Nucleus accumbens (tissue), 56 donors: ENCODE measurements at regions not wholly inside any gene's neighbourhood (a gene's known extent, or its start where the extent isn't known, plus 50 kb on each side); places are given as distances from the start of the nearest gene placed in this dataset.
"Not testable (repeated sequence)": the region's sequence is repeated elsewhere in the genome, so short reads cannot be mapped to it uniquely, and the experiment has no call there.

Source experiments
- DNase-seq, 56 donors: peaks; one replicate each; lab custom pipeline; 2025; lab: John Stamatoyannopoulos, UW

DNA sequence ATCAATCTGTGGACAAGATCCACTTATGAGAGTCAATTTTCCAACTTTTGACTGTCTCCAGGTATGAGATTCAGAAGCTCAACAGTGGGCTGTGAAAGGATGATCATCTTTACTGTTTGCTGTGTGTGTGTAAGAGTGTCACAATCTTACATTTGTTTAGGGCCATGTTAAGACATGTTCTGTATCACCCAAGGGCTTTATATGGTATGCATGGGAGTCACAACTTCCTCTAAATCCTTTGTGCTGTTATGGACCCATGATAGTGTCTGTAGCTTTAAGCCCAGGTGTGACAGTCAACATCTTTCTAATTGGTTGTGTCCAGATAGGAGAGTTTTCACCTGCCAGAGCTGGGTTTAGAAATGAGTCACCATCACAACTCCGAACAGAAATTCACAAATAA lies 70.2 kb downstream of the ZNF726 start:
- not testable (repeated sequence) for DNase-seq

DNA sequence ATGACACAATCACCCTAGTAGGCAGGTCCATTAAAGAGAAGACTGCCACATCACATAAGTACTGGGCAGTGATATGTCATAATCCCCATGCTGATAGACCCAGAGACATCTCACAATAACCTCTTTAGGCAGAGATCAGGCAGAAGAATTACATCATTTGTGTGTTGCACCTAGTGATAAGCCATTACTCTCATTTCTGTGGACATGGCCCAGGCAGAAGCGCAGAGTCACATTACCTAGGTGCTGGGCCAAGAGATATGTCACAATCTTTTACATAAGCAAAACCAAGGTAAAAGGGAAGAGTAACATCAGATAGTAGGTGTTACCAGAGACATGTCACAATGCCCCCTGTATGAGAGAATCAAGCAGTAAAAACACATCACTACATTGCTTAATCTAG lies 71.9 kb downstream of the ZNF726 start:
- no peak for DNase-seq

- DNase-seq = peak in 1 of 56 donors; percentile 34
Measured at GRCh38 chr19:23991170-23991569, 76.5 kb downstream of the ZNF726 start.

GRCh38 chr19:23992348-23992747 lies 77.7 kb downstream of the ZNF726 start:
- DNase-seq = no peak

GRCh38 chr19:23993440-23993839 lies 78.8 kb downstream of the ZNF726 start:
- no peak for DNase-seq

GRCh38 chr19:23996549-23996948 lies 81.9 kb downstream of the ZNF726 start:
- no peak for DNase-seq

DNA sequence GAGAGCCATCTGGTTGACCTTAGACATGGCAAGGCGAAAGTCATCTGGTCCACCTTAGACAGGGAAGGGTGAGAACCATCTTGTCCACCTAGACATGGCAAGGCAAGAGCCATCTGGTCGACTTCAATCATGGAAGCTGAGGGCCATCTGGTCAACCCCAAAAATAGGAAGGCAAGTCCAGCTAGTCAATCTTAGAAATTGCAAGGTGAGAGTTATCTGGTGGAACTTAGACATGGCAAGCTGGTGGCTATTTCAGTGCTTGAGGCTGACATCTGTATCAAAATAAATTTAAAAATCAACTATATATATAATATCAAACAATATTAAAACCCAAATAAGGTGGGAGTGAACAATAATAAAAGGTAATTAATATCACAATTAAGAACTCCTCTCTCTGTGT lies 83.9 kb downstream of the ZNF726 start:
- no peak for DNase-seq

DNA sequence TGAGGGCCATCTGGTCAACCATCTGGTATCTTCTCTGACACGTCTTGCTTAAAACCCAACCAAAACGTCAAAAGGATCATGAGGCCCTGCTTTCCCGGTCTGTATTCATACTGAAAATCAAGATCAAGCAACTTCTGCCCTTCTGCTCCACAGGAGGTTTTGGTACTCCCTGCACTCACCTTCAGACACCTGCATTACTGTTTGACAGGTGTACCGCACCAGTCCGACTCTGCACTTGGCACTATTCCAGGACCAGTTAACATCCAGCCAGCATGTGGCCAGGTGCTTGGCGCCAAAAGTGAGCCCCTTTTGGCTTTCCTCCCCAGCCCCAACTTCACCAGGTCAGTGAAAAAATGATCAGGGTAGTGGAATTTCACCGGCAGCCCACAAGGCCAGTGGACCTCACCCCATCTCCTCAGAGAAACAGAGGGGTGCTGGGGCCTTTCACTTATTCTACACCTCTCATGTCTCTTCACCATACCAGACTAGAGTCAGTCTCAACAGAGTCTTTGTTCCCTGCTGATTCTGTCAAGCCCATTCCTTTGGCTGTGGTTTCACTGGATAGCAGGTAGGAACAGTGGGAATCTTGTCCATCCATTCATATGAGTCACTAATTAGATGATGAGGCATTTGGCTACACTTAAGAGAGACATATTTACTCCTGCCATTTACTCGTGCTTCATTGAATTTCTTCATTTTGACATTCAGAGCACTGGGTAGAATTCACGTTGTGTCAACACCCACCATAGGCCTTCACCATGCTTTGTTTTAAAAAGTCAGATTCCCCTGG lies 85.3 kb downstream of the ZNF726 start:
- no peak for DNase-seq

DNA sequence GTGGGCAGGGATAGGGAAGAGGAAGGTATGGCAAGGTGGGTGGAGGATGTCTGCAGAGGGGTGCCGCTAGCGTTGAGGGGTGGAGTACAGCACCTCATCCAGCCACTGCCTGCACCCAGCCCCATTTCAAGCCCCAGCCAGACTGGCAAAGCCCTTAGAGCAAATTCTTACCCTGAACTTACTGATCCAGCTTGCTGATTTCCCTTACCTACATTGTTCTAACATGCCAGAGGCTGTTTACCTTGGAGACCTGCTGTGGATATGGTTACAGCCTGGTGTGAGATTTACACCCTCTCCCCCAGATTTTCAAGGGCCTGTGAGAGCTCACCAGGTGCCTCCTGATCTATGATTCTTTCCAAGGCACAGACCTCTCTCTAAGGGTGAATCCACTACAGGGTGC lies 86.0 kb downstream of the ZNF726 start:
- DNase-seq = no peak

DNA sequence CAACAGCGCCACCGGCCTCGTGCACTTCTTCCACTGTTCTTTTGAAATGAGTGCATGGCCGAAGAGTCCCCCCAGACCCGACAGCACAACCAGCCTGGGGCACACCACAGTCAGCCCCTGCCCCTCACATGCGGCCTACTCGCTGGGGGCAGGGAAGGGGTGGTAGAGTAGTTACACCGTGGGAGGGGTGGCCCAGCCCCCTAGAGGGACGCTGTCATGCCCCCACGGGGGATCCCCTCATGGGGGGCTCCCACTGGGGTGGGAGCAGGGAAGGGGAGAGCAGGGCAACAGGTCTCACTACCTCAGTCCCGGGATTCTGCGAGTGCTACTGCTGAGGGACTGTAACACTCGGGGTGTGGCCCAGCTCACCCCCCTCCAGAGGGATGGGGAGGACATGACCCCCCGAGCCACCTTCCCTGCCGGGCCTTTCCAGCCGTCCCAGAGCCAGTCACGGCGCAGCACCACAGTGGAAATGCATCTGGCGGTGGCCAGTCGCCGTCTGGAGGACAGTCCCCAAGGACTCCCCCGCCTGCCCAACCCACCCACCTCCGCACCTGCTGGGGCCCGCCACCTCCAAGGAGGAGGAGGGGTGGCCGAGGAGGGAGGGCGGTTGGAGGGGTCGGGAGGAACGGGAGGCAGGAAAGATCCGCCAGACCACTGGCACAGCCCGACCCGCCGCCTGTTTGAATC lies 84.6 kb upstream of the ZNF254 start:
- DNase-seq = no peak

GRCh38 chr19:24003537-24003936 lies 83.5 kb upstream of the ZNF254 start:
- DNase-seq = no peak

GRCh38 chr19:24004166-24004565 lies 82.8 kb upstream of the ZNF254 start:
- DNase-seq = no peak

- no peak for DNase-seq
Measured at GRCh38 chr19:24029941-24030636, 56.9 kb upstream of the ZNF254 start.

GRCh38 chr19:24032651-24033050 lies 54.3 kb upstream of the ZNF254 start:
- DNase-seq = peak in 2 of 56 donors; percentile 0 to 6

GRCh38 chr19:24033301-24033962 lies 53.6 kb upstream of the ZNF254 start:
- peak; percentile 22 to 93 (median 81) for DNase-seq

GRCh38 chr19:24033963-24034342 lies 53.0 kb upstream of the ZNF254 start:
- DNase-seq = peak in 33 of 56 donors; percentile 9 to 74 (median 50)

GRCh38 chr19:24035261-24035880 lies 51.6 kb upstream of the ZNF254 start:
- DNase-seq = not testable (repeated sequence)
